ENCODE measurements at regions not wholly inside any gene's neighbourhood (a gene's known extent, or its start where the extent isn't known, plus 50 kb on each side); places are given as distances from the start of the nearest gene placed in this dataset.

DNA sequence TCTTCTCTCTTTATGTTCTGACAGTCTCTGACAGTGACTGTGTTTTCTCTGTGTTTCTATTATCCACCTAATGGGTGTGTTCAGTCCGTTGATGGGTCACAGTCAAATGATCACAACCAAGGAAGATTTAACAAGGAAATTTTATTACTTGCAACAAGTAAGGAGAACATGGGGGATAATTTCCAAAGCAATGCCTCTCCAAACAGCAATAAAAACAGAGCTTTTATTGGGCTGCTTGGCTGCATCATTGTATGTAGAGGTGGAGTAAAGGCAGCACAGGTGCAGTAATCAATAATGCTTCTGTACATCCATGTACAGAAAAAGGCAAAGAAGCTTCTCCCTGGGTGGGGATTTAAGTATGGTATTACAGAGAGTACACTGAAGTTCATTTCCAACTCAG is 1525.6 kb downstream of the REEP3 start:
- TF ChIP-seq, protein P1, sequence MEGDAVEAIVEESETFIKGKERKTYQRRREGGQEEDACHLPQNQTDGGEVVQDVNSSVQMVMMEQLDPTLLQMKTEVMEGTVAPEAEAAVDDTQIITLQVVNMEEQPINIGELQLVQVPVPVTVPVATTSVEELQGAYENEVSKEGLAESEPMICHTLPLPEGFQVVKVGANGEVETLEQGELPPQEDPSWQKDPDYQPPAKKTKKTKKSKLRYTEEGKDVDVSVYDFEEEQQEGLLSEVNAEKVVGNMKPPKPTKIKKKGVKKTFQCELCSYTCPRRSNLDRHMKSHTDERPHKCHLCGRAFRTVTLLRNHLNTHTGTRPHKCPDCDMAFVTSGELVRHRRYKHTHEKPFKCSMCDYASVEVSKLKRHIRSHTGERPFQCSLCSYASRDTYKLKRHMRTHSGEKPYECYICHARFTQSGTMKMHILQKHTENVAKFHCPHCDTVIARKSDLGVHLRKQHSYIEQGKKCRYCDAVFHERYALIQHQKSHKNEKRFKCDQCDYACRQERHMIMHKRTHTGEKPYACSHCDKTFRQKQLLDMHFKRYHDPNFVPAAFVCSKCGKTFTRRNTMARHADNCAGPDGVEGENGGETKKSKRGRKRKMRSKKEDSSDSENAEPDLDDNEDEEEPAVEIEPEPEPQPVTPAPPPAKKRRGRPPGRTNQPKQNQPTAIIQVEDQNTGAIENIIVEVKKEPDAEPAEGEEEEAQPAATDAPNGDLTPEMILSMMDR (IDR thresholded peaks at IDR 0.05; ENCODE audit: low read length): no peak
- no peak for TF ChIP-seq EZH2phosphoT487 (IDR thresholded peaks at IDR 0.05; ENCODE audit: low read length)

Measured in MM.1S (cell line).